ENCODE measurements at regions not wholly inside any gene's neighbourhood (a gene's known extent, or its start where the extent isn't known, plus 50 kb on each side); places are given as distances from the start of the nearest gene placed in this dataset.

DNA sequence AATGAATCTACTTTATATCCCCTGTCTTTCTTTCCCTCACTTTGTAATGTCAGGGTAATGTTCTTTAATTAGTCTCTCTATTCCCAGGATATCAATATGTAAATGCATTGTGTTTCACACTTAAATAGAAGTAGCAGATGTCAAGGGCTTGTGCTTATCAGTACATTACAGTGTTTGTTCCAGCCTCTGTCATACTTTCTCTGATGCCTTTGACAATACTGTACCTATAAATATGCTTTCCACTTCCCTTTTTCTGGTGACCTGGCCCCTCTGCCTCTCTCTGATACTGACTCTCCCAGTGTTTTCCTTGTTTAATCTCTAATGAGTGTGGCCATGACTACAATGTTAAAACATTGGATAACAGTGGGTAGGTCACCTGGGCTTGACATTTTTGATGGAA lies 862.0 kb upstream of the NEGR1 start:
- DNase-seq (ENCODE audit: low read depth in 4 of 6, low spot score in 6 of 6), result no peak

GRCh38 chr1:73136975-73137374 lies 854.6 kb upstream of the NEGR1 start:
- H3K27ac ChIP-seq (ENCODE audit: low read depth, low read length), result no peak overlapping the region
- no peaks in the 10 kb centered on the region for H3K27me3 ChIP-seq (ENCODE audit: control insufficient read depth, insufficient read depth, low read length)
- H3K4me1 ChIP-seq (ENCODE audit: control insufficient read depth, insufficient read depth, low read length), result no peaks in the 10 kb centered on the region
- DNase-seq (ENCODE audit: low read depth in 4 of 6, low spot score in 6 of 6), result no peak
- H3K36me3 ChIP-seq (ENCODE audit: control insufficient read depth, insufficient read depth, low read length), result no peaks in the 10 kb centered on the region
- H3K4me3 ChIP-seq (ENCODE audit: low read depth, low read length), result no peak overlapping the region
- peaks cover 1% of the 10 kb centered on the region for H3K9me3 ChIP-seq (ENCODE audit: control insufficient read depth, insufficient read depth, low read length)

More for the DNA sequence above, 862.0 kb upstream of the NEGR1 start:
- H3K9me3 ChIP-seq (ENCODE audit: control insufficient read depth, insufficient read depth, low read length), result peaks cover 1% of the 10 kb centered on the region
- H3K4me1 ChIP-seq (ENCODE audit: control insufficient read depth, insufficient read depth, low read length), result no peaks in the 10 kb centered on the region
- no peaks in the 10 kb centered on the region for H3K36me3 ChIP-seq (ENCODE audit: control insufficient read depth, insufficient read depth, low read length)
- H3K27me3 ChIP-seq (ENCODE audit: control insufficient read depth, insufficient read depth, low read length), result no peaks in the 10 kb centered on the region
- no peak overlapping the region for H3K4me3 ChIP-seq (ENCODE audit: low read depth, low read length)
- no peak overlapping the region for H3K27ac ChIP-seq (ENCODE audit: low read depth, low read length)

DNA sequence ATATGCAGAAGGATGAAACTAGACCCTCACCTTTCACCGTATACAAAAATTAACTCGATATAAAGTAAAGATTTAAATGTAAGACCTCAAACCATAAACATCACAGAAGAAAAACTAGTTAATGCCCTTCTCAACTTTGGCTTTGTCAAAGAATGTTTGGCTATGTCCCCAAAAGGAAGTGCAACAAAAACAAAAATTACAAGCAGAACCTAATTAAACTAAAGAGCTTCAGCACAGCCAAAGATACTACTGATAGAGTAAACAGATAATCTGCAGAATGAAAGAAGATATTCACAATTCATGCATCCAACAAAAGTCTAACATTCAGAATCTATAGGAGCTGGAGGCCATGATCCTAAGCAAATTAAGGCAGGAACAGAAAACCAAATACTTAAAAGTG lies 824.6 kb upstream of the NEGR1 start:
- no CpG with 5 or more reads among the region's 2 CpGs for WGBS (ENCODE audit: insufficient coverage)
- no peak for DNase-seq (ENCODE audit: low read depth in 4 of 6, low spot score in 6 of 6)
- no peaks in the 10 kb centered on the region for H3K4me1 ChIP-seq (ENCODE audit: control insufficient read depth, insufficient read depth, low read length)
- H3K36me3 ChIP-seq (ENCODE audit: control insufficient read depth, insufficient read depth, low read length), result no peaks in the 10 kb centered on the region
- no peak overlapping the region for H3K27ac ChIP-seq (ENCODE audit: low read depth, low read length)
- no peaks in the 10 kb centered on the region for H3K27me3 ChIP-seq (ENCODE audit: control insufficient read depth, insufficient read depth, low read length)
- no peak overlapping the region for H3K4me3 ChIP-seq (ENCODE audit: low read depth, low read length)
- no peaks in the 10 kb centered on the region for H3K9me3 ChIP-seq (ENCODE audit: control insufficient read depth, insufficient read depth, low read length)

DNA sequence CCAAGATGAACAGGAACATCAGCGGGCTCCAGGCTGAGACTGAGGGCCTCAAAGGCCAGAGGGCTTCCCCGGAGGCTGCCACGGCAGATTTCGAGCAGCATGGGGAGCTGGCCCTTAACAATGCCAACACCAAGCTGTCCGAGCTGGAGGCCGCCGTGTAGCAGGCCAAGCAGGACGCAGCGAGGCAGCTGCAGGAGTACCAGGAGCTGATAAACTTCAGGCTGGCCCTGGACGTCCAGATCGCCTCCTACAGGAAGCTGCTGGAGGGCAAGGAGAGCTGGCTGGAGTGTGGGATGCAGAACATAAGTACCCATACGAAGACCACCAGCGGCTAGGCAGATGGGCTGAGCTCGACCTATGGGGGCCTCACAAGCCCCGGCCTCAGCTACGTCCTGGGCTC lies 823.4 kb upstream of the NEGR1 start:
- Histone ChIP-seq H3K27ac (ENCODE audit: low read depth, low read length) (no peak overlapping the region), H3K4me1 (ENCODE audit: control insufficient read depth, insufficient read depth, low read length) (no peaks in the 10 kb centered on the region), H3K9me3 (ENCODE audit: control insufficient read depth, insufficient read depth, low read length) (no peaks in the 10 kb centered on the region), H3K36me3 (ENCODE audit: control insufficient read depth, insufficient read depth, low read length) (no peaks in the 10 kb centered on the region), H3K27me3 (ENCODE audit: control insufficient read depth, insufficient read depth, low read length) (no peaks in the 10 kb centered on the region), H3K4me3 (ENCODE audit: low read depth, low read length) (no peak overlapping the region)
- WGBS (ENCODE audit: insufficient coverage), result 93% methylated on average over 16 of the region's 16 CpGs
- DNase-seq (ENCODE audit: low read depth in 4 of 6, low spot score in 6 of 6), result no peak

- H3K36me3 ChIP-seq (ENCODE audit: control insufficient read depth, insufficient read depth, low read length), result no peaks in the 10 kb centered on the region
- no peak overlapping the region for H3K4me3 ChIP-seq (ENCODE audit: low read depth, low read length)
- H3K27me3 ChIP-seq (ENCODE audit: control insufficient read depth, insufficient read depth, low read length), result no peaks in the 10 kb centered on the region
- no peaks in the 10 kb centered on the region for H3K4me1 ChIP-seq (ENCODE audit: control insufficient read depth, insufficient read depth, low read length)
- H3K9me3 ChIP-seq (ENCODE audit: control insufficient read depth, insufficient read depth, low read length), result no peaks in the 10 kb centered on the region
- no peak for DNase-seq (ENCODE audit: low read depth in 4 of 6, low spot score in 6 of 6)
- WGBS (ENCODE audit: insufficient coverage), result 96% methylated on average over 8 of the region's 8 CpGs
- no peak overlapping the region for H3K27ac ChIP-seq (ENCODE audit: low read depth, low read length)
Measured at GRCh38 chr1:73104749-73105148, 822.4 kb upstream of the NEGR1 start.

- peak in 1 of 6 donors; percentile 17 for DNase-seq (ENCODE audit: low read depth in 4 of 6, low spot score in 6 of 6)
- Histone ChIP-seq H3K4me1 (ENCODE audit: control insufficient read depth, insufficient read depth, low read length) (no peaks in the 10 kb centered on the region), H3K36me3 (ENCODE audit: control insufficient read depth, insufficient read depth, low read length) (no peaks in the 10 kb centered on the region), H3K27ac (ENCODE audit: low read depth, low read length) (no peak overlapping the region), H3K4me3 (ENCODE audit: low read depth, low read length) (no peak overlapping the region), H3K27me3 (ENCODE audit: control insufficient read depth, insufficient read depth, low read length) (no peaks in the 10 kb centered on the region), H3K9me3 (ENCODE audit: control insufficient read depth, insufficient read depth, low read length) (no peaks in the 10 kb centered on the region)
- WGBS (ENCODE audit: insufficient coverage), result 52% methylated on average over 4 of the region's 4 CpGs
Measured at GRCh38 chr1:73100216-73100615, 817.9 kb upstream of the NEGR1 start.

- Histone ChIP-seq H3K9me3 (ENCODE audit: control insufficient read depth, insufficient read depth, low read length) (no peaks in the 10 kb centered on the region), H3K36me3 (ENCODE audit: control insufficient read depth, insufficient read depth, low read length) (no peaks in the 10 kb centered on the region), H3K27ac (ENCODE audit: low read depth, low read length) (no peak overlapping the region), H3K4me3 (ENCODE audit: low read depth, low read length) (no peak overlapping the region), H3K27me3 (ENCODE audit: control insufficient read depth, insufficient read depth, low read length) (no peaks in the 10 kb centered on the region), H3K4me1 (ENCODE audit: control insufficient read depth, insufficient read depth, low read length) (no peaks in the 10 kb centered on the region)
- DNase-seq (ENCODE audit: low read depth in 4 of 6, low spot score in 6 of 6), result peak in 1 of 6 donors; percentile 2
Measured at GRCh38 chr1:73097917-73098316, 815.6 kb upstream of the NEGR1 start.

- Histone ChIP-seq H3K4me1 (ENCODE audit: control insufficient read depth, insufficient read depth, low read length) (no peaks in the 10 kb centered on the region), H3K9me3 (ENCODE audit: control insufficient read depth, insufficient read depth, low read length) (peaks cover 2% of the 10 kb centered on the region), H3K4me3 (ENCODE audit: low read depth, low read length) (no peak overlapping the region), H3K36me3 (ENCODE audit: control insufficient read depth, insufficient read depth, low read length) (no peaks in the 10 kb centered on the region), H3K27ac (ENCODE audit: low read depth, low read length) (no peak overlapping the region), H3K27me3 (ENCODE audit: control insufficient read depth, insufficient read depth, low read length) (no peaks in the 10 kb centered on the region)
- peak in 2 of 6 donors; percentile 15 for DNase-seq (ENCODE audit: low read depth in 4 of 6, low spot score in 6 of 6)
- no CpG with 5 or more reads among the region's 1 CpG for WGBS (ENCODE audit: insufficient coverage)
Measured at GRCh38 chr1:73096841-73097240, 814.5 kb upstream of the NEGR1 start.

GRCh38 chr1:73092383-73092782 lies 810.0 kb upstream of the NEGR1 start:
- peaks cover 4% of the 10 kb centered on the region for H3K9me3 ChIP-seq (ENCODE audit: control insufficient read depth, insufficient read depth, low read length)
- H3K36me3 ChIP-seq (ENCODE audit: control insufficient read depth, insufficient read depth, low read length), result no peaks in the 10 kb centered on the region

GRCh38 chr1:73066866-73067265 lies 784.5 kb upstream of the NEGR1 start:
- Histone ChIP-seq H3K27ac (ENCODE audit: low read depth, low read length) (no peak overlapping the region), H3K36me3 (ENCODE audit: control insufficient read depth, insufficient read depth, low read length) (no peaks in the 10 kb centered on the region), H3K27me3 (ENCODE audit: control insufficient read depth, insufficient read depth, low read length) (no peaks in the 10 kb centered on the region), H3K9me3 (ENCODE audit: control insufficient read depth, insufficient read depth, low read length) (peaks cover 2% of the 10 kb centered on the region), H3K4me1 (ENCODE audit: control insufficient read depth, insufficient read depth, low read length) (no peaks in the 10 kb centered on the region), H3K4me3 (ENCODE audit: low read depth, low read length) (no peak overlapping the region)
- WGBS (ENCODE audit: insufficient coverage), result 86% methylated on average over 1 of the region's 3 CpGs
- peak in 1 of 6 donors; percentile 55 for DNase-seq (ENCODE audit: low read depth in 4 of 6, low spot score in 6 of 6)

More at GRCh38 chr1:73092383-73092782, 810.0 kb upstream of the NEGR1 start:
- Histone ChIP-seq H3K27ac (ENCODE audit: low read depth, low read length) (no peak overlapping the region), H3K27me3 (ENCODE audit: control insufficient read depth, insufficient read depth, low read length) (no peaks in the 10 kb centered on the region), H3K4me1 (ENCODE audit: control insufficient read depth, insufficient read depth, low read length) (no peaks in the 10 kb centered on the region), H3K4me3 (ENCODE audit: low read depth, low read length) (no peak overlapping the region)
- no peak for DNase-seq (ENCODE audit: low read depth in 4 of 6, low spot score in 6 of 6)
